HG02840 (cell line): ENCODE measurements at regions not wholly inside any gene's neighbourhood (a gene's known extent, or its start where the extent isn't known, plus 50 kb on each side); places are given as distances from the start of the nearest gene placed in this dataset.

Experiments used
- ATAC-seq: cut with Tn5 transposase; IDR thresholded peaks from one replicate; pipeline ENCODE4 v1.9.1; 2021; ENCODE audit warnings: mild to moderate bottlenecking, moderate library complexity, moderate number of reproducible peaks; ENCODE audit not compliant: unreplicated experiment, low FRiP score

- ATAC-seq = no peak
Measured at GRCh38 chr3:16802389-16802788, 82.4 kb upstream of the PLCL2 start.

GRCh38 chr3:16803019-16803418 lies 81.7 kb upstream of the PLCL2 start:
- ATAC-seq = no peak

GRCh38 chr3:16807391-16807790 lies 77.4 kb upstream of the PLCL2 start:
- ATAC-seq = no peak

- ATAC-seq = no peak
Measured at GRCh38 chr3:16808393-16809107, 76.2 kb upstream of the PLCL2 start.

- no peak for ATAC-seq
Measured at GRCh38 chr3:16809482-16809881, 75.3 kb upstream of the PLCL2 start.

- no peak for ATAC-seq
Measured at GRCh38 chr3:16809993-16810392, 74.8 kb upstream of the PLCL2 start.

- ATAC-seq = no peak
Measured at GRCh38 chr3:16810593-16811367, 74.0 kb upstream of the PLCL2 start.

GRCh38 chr3:16811950-16812349 lies 72.8 kb upstream of the PLCL2 start:
- no peak for ATAC-seq

- no peak for ATAC-seq
Measured at GRCh38 chr3:16813336-16813735, 71.4 kb upstream of the PLCL2 start.

- ATAC-seq = no peak
Measured at GRCh38 chr3:16816048-16816780, 68.5 kb upstream of the PLCL2 start.

- ATAC-seq = no peak
Measured at GRCh38 chr3:16817197-16817596, 67.6 kb upstream of the PLCL2 start.

- no peak for ATAC-seq
Measured at GRCh38 chr3:16818194-16818593, 66.6 kb upstream of the PLCL2 start.

- no peak for ATAC-seq
Measured at GRCh38 chr3:16818945-16819344, 65.8 kb upstream of the PLCL2 start.

GRCh38 chr3:16820485-16820884 lies 64.3 kb upstream of the PLCL2 start:
- ATAC-seq = no peak

- no peak for ATAC-seq
Measured at GRCh38 chr3:16821053-16821452, 63.7 kb upstream of the PLCL2 start.

- peak; percentile 74 for ATAC-seq
Measured at GRCh38 chr3:16824081-16824696, 60.6 kb upstream of the PLCL2 start.

GRCh38 chr3:16825617-16826204 lies 59.0 kb upstream of the PLCL2 start:
- no peak for ATAC-seq

- ATAC-seq = no peak
Measured at GRCh38 chr3:16828815-16829214, 55.9 kb upstream of the PLCL2 start.

GRCh38 chr3:16831846-16832245 lies 52.9 kb upstream of the PLCL2 start:
- ATAC-seq = no peak

- ATAC-seq = no peak
Measured at GRCh38 chr3:16834214-16834613, 50.5 kb upstream of the PLCL2 start.

- ATAC-seq = no peak
Measured at GRCh38 chr3:16834753-16835152, 50.0 kb upstream of the PLCL2 start.
